Hippocampal formation (tissue), 2 donors: ENCODE measurements at regions not wholly inside any gene's neighbourhood (a gene's known extent, or its start where the extent isn't known, plus 50 kb on each side); places are given as distances from the start of the nearest gene placed in this dataset.

Source experiments
- DNase-seq, 2 donors: peaks; one replicate each; lab custom pipeline; 2025; lab: John Stamatoyannopoulos, UW

DNA sequence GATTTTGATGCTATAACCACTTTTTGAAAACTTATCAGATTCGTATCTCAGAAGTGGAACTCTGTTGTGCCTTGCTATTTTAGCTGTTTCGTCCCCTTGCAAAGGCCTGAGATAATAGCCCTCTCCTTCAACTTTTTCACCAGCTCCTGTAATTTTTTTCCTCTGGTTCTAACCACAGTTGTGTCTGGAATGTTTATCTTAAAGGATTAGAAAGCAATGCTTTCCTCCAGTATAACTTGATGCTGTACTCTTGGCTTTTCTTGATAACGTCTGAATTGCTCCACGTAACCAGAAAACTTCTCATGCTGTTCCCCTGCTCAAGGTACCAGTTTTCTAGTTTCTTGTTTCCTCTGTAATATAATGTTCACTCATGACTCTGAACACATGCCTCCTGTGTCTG lies 209.4 kb downstream of the DTWD2 start:
- no peak for DNase-seq

DNA sequence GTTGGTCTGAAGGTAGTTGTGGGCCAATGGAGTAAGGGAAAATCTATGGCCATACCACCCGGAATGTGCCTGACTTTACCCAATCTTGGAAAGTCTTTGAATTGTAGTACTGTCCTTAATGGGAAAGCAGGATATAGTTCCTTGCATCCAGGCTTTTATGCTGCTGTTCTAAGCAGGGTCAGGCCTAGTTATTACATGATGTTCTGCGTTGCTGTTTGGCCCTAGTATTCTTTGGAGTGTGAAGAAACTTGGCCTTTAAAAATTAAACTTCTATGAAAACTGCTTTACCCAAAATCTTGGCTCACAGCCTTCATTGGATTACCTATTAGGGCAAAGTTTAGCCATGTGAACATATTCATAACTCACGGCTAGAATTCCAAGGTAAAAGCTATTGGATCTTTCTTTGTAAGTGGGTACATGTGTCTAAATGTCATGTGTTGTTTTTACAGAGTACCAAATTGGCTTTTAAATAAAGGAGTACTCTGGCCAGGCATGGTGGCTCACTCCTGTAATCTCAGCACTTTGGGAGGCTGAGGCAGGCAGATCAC lies 211.1 kb downstream of the DTWD2 start:
- DNase-seq: no peak

DNA sequence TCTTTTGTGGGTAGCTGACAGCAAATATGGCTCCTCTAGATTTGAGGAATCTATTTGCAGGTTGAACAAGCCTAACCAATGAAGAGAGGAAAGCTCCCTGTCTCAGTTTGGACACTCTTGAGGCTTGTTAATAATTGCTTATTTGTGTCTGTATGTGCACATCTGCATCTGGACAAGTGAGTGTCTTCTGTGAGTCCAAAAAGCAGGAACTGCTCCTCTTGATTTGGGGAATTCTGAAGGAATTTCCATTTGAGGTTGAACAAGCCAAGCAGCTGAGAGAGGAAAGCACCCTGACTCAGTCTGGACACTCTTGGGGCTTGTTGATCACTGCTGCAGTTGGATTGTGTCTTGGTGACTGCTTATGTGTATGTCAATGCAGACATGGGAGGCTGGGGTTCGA lies 211.6 kb downstream of the DTWD2 start:
- no peak for DNase-seq

DNA sequence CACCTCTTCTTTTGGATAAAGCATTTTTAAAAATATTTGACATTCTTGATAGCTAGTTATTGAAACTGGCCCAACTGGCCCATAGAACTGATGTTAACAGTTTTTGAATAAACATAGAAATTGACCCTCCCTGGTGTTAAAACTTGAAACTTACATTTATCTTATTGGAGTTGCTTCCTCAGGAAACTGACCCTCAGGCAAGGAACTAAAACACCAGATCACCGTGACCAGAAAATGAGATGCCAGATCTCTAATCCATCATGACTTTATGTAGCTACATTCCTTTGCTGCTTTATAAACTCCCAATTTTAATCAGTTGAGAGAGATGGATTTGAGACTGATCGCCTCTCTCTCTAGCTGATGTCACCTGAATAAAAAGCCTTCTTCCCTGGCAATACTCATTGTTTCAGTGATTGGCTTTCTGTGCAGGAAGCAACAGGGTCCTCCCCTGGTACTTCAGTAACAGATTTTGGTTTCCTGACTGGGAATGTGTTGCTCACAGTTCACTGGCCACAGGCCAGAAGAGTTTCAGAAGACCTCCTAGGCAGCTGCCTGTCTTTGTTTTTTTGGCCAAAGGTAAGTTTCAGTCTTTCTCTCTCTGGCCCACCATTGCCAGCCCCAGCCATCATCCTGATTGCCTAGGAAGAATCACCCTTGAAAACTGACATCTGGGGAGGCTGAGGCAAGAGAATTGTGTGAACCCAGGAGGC lies 212.4 kb downstream of the DTWD2 start:
- DNase-seq: no peak

DNA sequence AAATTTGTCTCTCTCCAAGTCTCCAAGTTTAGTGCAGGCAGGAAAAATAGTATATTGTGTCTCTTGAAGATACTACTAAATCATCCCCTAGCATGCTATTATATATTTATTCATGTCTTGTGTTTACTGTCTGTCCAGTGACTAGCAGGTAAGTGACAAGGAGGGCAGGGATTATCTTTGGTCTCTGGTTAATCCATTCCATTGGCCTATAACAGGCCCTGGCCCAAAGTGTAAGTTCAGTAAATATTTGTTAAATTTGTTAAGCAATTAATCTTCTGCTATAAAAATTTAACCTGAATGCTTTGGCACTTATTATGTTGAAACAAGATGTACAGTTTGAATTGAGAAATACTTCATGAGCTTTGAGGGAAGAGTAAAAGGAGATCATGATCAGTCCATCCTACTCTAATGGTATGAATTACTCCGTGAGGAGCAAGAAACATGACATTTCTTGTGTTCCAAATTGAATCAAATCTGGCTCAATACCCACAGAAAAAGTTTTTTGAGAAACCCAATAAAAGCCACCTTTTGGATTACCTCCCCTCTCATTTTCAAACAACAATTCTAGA lies 219.7 kb downstream of the DTWD2 start:
- DNase-seq: no peak

DNA sequence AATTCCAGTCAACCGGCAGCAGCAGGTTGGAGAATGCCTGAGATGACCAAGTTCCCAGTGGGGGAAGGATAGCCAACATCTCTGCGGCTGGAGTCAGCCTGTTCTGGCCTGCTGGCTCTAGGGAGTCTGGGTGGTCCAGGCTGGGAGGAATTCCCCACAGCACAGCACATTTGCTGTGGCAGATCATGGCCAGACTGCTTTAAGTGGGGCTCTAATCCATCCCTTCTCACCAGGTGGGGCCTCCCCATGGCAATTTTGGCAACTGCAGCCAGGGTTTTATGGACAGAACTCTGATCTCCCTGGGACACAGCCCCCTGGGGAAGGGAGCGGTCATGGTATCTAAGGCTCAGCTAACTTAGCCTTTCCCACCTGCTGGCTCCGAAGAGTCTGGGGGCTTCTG lies 226.1 kb downstream of the DTWD2 start:
- no peak for DNase-seq

DNA sequence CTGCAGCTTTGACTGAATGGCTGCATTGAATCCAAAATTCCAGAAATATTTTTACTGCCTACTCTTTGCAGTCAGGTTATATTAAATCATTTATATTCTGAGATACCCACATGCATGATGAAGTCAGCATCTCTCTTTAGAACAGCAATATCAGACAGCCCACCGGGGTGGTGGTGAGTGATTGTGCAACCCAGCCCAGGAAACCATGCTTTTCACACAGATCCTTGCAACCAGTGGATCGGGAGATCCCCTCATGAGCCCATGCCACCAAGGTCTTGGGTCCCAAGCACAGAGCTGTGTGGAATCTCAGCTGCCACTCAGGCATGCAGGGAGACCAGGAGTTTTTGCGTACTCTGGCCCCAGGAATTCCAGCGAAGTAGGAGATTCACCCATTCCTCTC lies 226.5 kb downstream of the DTWD2 start:
- DNase-seq: no peak

DNA sequence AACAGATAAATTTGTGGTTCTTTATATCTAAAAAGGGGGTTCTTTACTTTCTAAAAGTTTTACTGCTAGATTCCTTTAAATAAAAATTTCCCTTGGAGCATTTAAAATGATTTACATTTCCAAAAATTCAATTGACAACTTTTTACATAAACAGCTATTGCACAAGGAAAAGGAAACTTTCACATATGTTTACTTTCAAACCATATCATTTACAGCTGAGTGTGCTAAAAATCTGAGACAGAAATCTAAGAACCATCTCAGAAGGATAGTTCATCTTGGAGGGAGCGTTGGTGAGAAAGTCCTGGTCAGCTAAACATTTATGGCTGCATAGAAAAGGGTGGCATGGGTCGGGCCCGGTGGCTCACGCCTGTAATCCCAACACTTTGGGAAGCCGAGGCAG lies 235.4 kb downstream of the DTWD2 start:
- DNase-seq: no peak

DNA sequence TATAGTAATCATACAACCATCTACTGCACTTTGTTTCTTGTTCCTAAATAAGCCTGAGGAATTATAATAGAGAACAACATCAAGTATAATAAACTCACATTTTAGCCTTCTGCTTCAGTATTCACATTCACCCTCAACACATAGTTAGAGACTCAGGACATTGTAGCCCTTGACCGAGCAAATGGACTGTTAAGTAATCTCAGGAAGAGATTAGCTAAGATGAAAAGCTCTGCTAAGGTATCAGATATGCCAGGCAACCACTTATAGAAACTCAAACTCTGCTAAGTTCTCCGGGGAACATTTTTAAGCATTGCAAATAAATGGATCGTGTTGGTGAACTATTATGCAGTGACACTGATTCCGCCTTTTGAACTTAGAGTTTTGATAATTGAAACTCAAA lies 252.0 kb downstream of the DTWD2 start:
- no peak for DNase-seq

DNA sequence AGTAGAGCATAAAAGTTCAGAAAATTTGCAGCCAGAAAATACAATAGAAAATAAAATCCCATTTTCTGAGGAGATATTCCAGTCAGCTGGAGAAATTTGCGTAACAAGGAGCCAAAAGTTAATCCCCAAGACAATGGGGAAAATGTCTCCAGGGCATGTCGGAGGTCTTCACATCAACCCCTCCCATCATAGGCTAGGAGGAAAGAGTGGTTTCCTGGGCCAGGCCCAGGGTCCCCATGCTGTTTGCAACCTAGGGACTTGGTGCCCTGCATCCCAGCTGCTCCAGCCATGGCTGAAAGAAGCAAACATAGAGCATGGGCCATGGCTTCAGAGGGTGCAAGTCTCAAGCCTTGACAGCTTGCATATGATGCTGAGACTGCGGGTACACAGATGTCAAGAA lies 255.0 kb downstream of the DTWD2 start:
- DNase-seq: no peak

DNA sequence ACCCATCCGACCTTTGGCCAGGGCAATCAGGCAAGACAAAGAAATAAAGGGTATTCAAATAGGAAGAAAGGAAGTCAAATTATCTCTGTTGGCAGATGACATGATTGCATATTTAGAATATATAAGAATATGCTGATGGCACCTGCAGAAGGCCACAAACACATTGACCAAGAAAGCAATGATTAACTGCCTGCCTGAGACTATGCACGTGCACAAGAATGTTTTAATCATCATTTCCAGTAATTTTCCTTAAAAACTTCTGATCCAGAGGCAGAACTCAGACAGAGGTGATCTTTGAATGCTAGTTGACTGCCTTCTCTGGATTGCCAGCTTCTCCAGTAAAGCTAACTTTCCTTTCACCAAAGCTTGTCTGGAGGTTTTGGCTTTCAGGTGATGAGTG lies 260.2 kb downstream of the DTWD2 start:
- DNase-seq: no peak

DNA sequence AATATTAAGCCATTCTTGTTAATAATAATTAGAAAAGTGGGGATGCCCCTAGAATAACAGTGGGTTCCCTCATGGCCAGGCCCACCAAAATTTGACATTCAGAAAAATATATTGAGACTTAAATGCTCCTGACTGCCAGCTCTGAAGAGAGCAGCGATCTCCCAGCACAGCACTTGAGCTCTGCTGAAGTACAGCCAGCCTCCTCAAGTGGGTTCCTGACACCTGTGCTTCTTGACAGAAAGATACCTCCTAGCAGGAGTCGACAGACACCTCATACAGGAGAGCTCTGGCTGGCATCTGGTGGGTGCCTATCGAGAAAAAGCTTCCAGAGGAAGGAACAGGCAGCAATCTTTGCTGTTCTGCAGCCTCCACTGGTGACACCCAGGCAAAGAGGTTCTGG lies 261.5 kb downstream of the DTWD2 start:
- no peak for DNase-seq

DNA sequence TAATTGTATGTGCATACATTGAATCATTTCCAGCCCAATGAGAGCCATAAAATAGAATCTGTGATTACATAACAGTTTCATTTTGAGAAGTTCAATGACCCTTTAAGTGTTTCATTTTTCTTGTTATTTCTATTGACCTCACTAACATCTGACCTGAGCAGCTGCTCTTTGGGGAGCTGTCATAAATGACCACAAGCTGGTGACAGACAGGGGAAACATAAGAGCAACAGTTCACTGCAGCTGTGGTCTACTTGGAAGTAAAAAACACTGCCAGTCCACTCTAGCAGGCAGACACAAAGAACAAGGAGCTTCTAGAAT lies 265.4 kb downstream of the DTWD2 start:
- DNase-seq: no peak

DNA sequence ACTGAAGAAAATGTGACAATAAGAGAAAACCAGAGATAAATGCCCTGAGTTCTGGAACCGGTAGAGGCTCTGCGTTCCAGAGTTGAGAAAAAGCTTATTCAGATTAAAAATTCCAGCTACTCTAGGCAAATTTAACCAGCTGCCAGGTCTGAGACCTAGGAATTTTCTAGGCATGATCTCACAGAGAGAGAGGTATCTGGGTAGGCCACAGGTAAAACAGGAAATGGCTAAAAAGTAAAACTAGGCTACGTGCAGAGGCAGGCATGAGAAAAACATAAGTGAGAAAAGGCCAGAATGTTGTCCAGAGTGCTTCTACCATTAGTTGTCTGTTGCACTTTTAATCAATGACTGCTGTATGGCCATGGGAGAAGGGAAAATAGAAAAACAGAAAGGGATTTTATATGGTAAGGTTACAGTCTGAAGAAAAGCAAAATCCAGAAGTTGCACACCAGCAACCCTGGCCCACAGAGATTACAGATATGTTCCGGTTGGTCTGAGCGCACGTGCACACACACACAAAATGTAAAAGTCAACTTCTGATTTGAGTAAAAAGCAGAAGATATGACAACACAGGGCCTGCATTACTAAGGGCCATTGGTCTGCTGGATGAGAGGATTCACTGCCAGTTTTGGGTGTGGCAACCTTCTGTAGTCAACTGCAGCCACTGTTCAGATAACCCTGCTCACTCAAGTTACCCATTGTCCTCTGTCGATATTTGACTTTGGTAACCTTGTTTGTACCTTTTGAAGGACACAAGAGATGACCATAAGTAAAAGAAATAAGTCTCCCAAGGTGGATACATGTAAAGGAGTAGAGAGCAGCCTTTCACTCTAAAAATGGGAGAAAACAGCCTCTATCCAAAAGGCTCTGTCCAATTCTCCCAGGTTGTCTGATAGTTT lies 266.0 kb downstream of the DTWD2 start:
- DNase-seq: no peak

DNA sequence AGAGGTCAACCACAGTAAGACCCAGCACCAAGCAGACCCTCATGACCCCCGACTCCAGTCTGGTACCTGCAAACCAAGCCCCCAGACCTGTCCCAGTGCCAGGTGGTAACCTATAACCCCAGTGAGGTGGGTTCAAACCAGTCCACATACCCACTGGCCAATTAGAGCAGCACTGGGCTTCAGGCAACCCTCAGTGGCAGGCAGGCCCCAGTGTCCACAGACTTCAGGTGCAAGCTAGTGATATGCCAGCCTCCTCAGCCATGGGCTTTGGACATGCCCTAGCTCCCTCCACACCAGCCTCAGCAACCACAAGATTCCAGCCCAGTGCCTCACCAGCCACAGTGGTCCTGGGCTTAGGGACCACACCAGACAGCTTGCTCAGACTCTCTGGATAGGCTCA lies 276.6 kb downstream of the DTWD2 start:
- DNase-seq: no peak

DNA sequence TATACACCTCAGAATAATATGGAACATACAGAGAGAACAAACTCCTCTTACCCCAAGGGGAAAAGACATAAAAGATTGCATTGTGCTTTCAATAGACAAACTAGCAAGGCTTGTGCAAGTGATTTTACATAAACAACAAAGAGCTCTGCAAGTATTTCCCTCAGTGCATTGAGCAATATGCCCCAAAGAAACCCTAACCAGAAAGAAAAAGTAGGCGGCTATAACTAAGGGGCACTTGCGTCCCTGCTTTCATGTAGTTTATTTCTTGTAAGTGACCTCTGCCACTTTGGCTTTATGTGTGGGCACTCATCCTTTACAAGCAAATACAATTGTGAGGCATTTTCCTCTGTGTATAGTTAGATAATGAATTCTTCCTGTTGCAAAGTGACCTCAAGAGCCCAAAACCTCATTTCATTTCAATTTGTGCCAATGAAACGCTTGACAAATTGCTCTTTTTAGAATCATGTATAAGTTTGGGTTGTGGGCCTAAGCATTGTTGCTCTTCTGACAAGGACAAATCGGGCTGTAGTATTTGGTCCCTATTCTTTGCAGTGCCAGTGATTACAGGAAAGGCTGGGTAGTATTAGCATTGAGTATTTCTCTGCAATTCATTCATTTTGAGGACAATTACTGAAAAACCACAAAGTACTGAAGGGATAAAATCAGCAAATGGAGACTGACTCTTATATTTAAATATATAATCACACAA lies 282.2 kb downstream of the DTWD2 start:
- DNase-seq: no peak

DNA sequence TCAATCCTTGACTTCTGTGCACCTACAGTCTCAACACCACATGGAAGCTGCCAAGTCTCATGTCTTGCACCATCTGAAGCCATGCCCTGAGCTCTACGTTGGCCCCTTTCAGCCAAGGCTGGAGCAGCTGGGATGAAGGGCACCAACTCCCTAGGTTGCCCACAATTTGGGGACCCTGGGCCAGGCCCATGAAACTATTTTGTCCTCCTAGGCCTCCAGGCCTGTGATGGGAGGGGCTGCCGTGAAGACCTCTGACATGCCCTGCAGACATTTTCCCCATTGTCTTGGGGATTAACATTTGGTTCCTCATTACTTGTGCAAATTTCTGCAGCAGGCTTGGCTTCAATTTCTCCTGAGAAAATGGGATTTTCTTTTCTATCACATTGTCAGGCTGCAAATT lies 285.1 kb downstream of the DTWD2 start:
- no peak for DNase-seq

DNA sequence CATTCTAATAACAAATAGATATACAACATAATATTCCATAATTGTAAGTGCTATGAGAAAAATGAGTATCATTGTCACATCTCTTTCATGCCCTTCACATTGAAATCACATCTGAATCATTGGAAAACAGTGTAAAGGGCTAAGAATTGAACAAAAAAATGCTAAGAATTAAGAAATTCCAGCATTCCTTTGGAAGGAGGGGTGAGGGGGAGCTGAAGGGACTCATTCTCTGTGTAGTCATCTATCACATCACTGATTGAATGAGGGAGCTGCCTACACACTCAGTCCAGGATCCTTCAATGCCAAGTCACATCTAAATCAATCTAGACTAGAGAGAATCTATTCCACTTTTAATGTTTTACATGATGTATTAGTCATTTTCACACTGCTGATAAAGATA lies 286.6 kb downstream of the DTWD2 start:
- no peak for DNase-seq

DNA sequence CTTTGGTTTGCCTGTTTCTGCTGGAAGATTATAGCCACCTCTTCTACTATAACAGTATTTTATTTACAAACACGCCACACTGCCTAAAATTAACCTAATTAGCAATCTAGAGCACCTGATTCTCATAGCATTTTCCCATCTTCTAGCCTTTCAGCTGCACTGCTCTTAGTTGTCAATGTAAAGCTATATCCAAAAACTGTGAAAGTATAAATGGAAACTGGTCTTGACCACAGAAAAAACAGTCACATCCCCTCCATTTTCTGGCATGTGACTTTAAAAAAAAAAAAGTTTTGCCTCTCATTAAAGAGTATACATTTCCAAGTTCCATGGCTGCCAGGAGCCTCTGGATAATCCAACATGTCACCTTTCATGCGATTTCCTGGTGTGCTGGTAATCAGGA lies 287.8 kb downstream of the DTWD2 start:
- no peak for DNase-seq

DNA sequence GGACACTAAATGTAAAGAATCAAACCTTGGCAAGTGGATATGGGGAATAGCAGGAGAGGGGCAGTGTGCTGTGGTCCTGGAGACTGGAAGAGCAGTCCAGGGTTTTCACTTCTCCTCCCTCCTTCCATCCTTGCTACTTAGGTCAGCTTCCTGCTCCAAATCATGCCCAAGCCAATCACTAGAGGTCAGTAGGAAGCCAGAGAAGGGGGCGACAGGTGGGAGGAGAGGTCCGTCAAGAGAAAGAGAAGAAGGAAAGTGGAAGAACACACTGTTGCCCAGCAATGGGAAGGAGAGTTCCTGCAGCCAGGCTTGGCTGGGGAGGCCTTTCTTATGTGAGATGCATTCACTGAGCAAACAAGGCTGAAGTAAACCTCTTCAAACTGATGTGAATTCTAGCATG lies 289.6 kb downstream of the DTWD2 start:
- no peak for DNase-seq

DNA sequence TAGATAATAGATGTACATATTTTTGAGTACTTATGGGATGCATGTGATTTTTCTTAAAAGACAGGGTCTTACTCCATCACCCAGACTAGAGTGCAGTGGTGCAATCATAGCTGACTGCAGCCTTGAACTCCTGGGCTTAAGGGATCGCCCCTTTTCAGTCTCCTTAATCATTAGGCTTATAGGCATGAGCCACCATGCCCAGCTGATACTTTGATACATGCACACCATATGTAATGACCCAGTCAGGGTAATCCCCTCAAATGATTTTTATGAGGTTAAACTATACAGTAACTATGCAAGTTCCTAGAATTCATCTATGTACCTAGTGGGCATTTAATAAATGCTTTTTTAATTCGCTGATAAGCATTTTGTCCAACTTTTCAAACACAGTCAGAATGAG lies 292.3 kb downstream of the DTWD2 start:
- DNase-seq: no peak

DNA sequence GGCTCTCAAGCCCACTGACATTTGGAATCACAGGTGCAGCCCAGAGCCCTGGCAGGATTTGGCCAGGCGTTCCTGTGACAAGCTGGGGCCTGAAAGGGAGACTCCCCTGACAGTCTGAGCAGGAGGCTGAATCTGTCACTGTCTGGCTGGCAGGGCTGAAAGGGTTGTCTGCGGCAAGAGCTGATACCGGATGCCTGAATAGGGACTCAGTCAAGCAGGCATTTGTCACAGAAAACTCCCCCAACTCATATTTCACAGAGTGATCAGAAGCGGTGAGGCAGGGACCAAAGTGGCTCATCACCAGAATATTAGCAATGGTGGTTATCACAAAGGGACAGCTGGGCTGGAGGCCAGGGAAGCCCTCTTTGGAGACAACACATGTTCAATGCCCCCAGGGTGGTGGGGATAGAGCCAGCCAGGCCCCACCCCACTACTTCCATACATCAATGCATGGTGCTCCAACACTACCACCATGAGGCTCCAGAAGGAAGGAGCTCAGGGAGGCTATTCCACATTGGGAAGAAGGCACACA lies 295.5 kb downstream of the DTWD2 start:
- no peak for DNase-seq
